Gastroesophageal sphincter (tissue), 3 donors: ENCODE measurements at regions not wholly inside any gene's neighbourhood (a gene's known extent, or its start where the extent isn't known, plus 50 kb on each side); places are given as distances from the start of the nearest gene placed in this dataset.

Experiments used
- CTCF ChIP-seq, 4 experiments: fragments of 200-600 bp in 2 of 4; fragments of 450-650 bp in 2 of 4; sonication (generic) in 1 of 4; IDR thresholded peaks; one replicate each; pipeline ENCODE4 v1.5.1; 2017 to 2019; ENCODE audit warnings: antibody characterized with exemption in 4 of 4, mild to moderate bottlenecking in 2 of 4, moderate library complexity in 2 of 4
- EP300 ChIP-seq: sonication (generic); formaldehyde crosslinking; IDR thresholded peaks from one replicate; pipeline ENCODE4 v1.6.1; 2017; ENCODE audit warnings: antibody characterized with exemption, mild to moderate bottlenecking
- POLR2A ChIP-seq, 2 donors: fragments of 450-650 bp; IDR thresholded peaks; one replicate each; pipeline ENCODE4 v1.6.1; 2017; ENCODE audit warnings: antibody characterized with exemption in 2 of 2, mild to moderate bottlenecking in 2 of 2, moderate library complexity in 1 of 2
- POLR2AphosphoS5 ChIP-seq: sonication (generic); formaldehyde crosslinking; IDR thresholded peaks from one replicate; pipeline ENCODE4 v1.6.1; 2017; ENCODE audit warnings: antibody characterized with exemption

GRCh38 chr14:106179761-106180160, 653.4 kb downstream of the TMEM121 start:
- TF ChIP-seq CTCF (IDR thresholded peaks at IDR 0.05) (no peak), EP300 (no peak), POLR2A (IDR thresholded peaks at IDR 0.05) (no peak), POLR2AphosphoS5 (no peak)
